Dermis microvascular lymphatic vessel endothelial cell (primary cell): ENCODE measurements at regions not wholly inside any gene's neighbourhood (a gene's known extent, or its start where the extent isn't known, plus 50 kb on each side); places are given as distances from the start of the nearest gene placed in this dataset.
"Not testable (repeated sequence)": the region's sequence is repeated elsewhere in the genome, so short reads cannot be mapped to it uniquely, and the experiment has no call there.

Experiments
- DNase-seq, 2 donors: peaks; one replicate each; pipeline versions ENCODE4 v3.0.0 to v3.0.0-alpha.2; 2010; ENCODE audit warnings: low read depth in 2 of 2

- no peak for DNase-seq
These were observed 295.4 kb downstream of the TRIML1 start for GRCh38 chr4:188434643-188435042.

- DNase-seq, result no peak
These were observed 296.1 kb downstream of the TRIML1 start for GRCh38 chr4:188435381-188435780.

GRCh38 chr4:188437535-188437934 is 298.3 kb downstream of the TRIML1 start:
- DNase-seq, result no peak

- not testable (repeated sequence) for DNase-seq
These were observed 299.2 kb downstream of the TRIML1 start for GRCh38 chr4:188438391-188438824.

- DNase-seq, result no peak
These were observed 300.5 kb downstream of the TRIML1 start for GRCh38 chr4:188439641-188440311.

GRCh38 chr4:188444500-188444899 is 305.3 kb downstream of the TRIML1 start:
- no peak for DNase-seq

- DNase-seq, result not testable (repeated sequence)
These were observed 309.8 kb downstream of the TRIML1 start for GRCh38 chr4:188448996-188449395.

- DNase-seq, result no peak
These were observed 311.3 kb downstream of the TRIML1 start for GRCh38 chr4:188450571-188450970.

- no peak for DNase-seq
These were observed 312.9 kb downstream of the TRIML1 start for GRCh38 chr4:188452097-188452496.

GRCh38 chr4:188454575-188454974 is 315.3 kb downstream of the TRIML1 start:
- no peak for DNase-seq

- DNase-seq, result no peak
These were observed 316.0 kb downstream of the TRIML1 start for GRCh38 chr4:188455062-188455752.

- DNase-seq, result no peak
These were observed 320.1 kb downstream of the TRIML1 start for GRCh38 chr4:188459381-188459780.

GRCh38 chr4:188463909-188464308 is 324.7 kb downstream of the TRIML1 start:
- DNase-seq, result no peak

- DNase-seq, result no peak
These were observed 326.8 kb downstream of the TRIML1 start for GRCh38 chr4:188466001-188466400.

GRCh38 chr4:188484256-188484655 is 345.0 kb downstream of the TRIML1 start:
- no peak for DNase-seq

GRCh38 chr4:188485906-188486305 is 346.7 kb downstream of the TRIML1 start:
- no peak for DNase-seq

GRCh38 chr4:188492886-188493285 is 353.6 kb downstream of the TRIML1 start:
- DNase-seq, result no peak

GRCh38 chr4:188495169-188495568 is 355.9 kb downstream of the TRIML1 start:
- DNase-seq, result no peak

- DNase-seq, result no peak
These were observed 372.2 kb downstream of the TRIML1 start for GRCh38 chr4:188511431-188511830.

GRCh38 chr4:188532751-188533150 is 393.5 kb downstream of the TRIML1 start:
- DNase-seq, result no peak

GRCh38 chr4:188534297-188534696 is 395.1 kb downstream of the TRIML1 start:
- DNase-seq, result no peak

GRCh38 chr4:188534917-188535316 is 395.7 kb downstream of the TRIML1 start:
- no peak for DNase-seq

GRCh38 chr4:188536826-188537225 is 397.6 kb downstream of the TRIML1 start:
- no peak for DNase-seq
